HL-60 (cell line): ENCODE measurements at regions not wholly inside any gene's neighbourhood (a gene's known extent, or its start where the extent isn't known, plus 50 kb on each side); places are given as distances from the start of the nearest gene placed in this dataset.

ENCODE experiments used
- CTCF ChIP-seq: IDR thresholded peaks from one replicate; pipeline ENCODE4 v1.5.1; 2011; ENCODE audit warnings: low read length, control low read depth, inconsistent platforms; ENCODE audit not compliant: insufficient read depth
- REST ChIP-seq: IDR thresholded peaks from 2 replicates; pipeline ENCODE4 v1.6.1; 2012; ENCODE audit warnings: low read depth; ENCODE audit not compliant: insufficient replicate concordance
- SPI1 ChIP-seq: IDR thresholded peaks from 2 replicates; pipeline ENCODE4 v1.6.1; 2012; ENCODE audit warnings: low read depth, mild to moderate bottlenecking, borderline replicate concordance

- no peak for TF ChIP-seq CTCF
- no peak for TF ChIP-seq SPI1
- TF ChIP-seq REST, result no peak
Observed at GRCh38 chr4:35252071-35252470, 992.2 kb downstream of the ARAP2 start.
